SKM-1 (cell line): ENCODE measurements at regions not wholly inside any gene's neighbourhood (a gene's known extent, or its start where the extent isn't known, plus 50 kb on each side); places are given as distances from the start of the nearest gene placed in this dataset.

Experiments used
- DNase-seq: peaks from one replicate; lab custom pipeline; 2025; ENCODE audit not compliant: unreplicated experiment; lab: John Stamatoyannopoulos, UW

- no peak for DNase-seq
These were observed 811.4 kb upstream of the HS3ST1 start for GRCh38 chr4:12239897-12240636.

GRCh38 chr4:12231098-12231497 lies 802.4 kb upstream of the HS3ST1 start:
- DNase-seq, result no peak

- DNase-seq, result peak; percentile 48
These were observed 792.3 kb upstream of the HS3ST1 start for GRCh38 chr4:12221031-12221430.

GRCh38 chr4:12211636-12212035 lies 782.9 kb upstream of the HS3ST1 start:
- DNase-seq, result no peak

GRCh38 chr4:12207396-12207795 lies 778.7 kb upstream of the HS3ST1 start:
- no peak for DNase-seq

GRCh38 chr4:12206091-12206490 lies 777.4 kb upstream of the HS3ST1 start:
- no peak for DNase-seq

GRCh38 chr4:12203945-12204344 lies 775.3 kb upstream of the HS3ST1 start:
- no peak for DNase-seq

- no peak for DNase-seq
These were observed 771.5 kb upstream of the HS3ST1 start for GRCh38 chr4:12200226-12200625.

- no peak for DNase-seq
These were observed 757.8 kb upstream of the HS3ST1 start for GRCh38 chr4:12186526-12186925.

- DNase-seq, result no peak
These were observed 750.2 kb upstream of the HS3ST1 start for GRCh38 chr4:12178614-12179610.

- no peak for DNase-seq
These were observed 748.7 kb upstream of the HS3ST1 start for GRCh38 chr4:12177416-12177815.

GRCh38 chr4:12173496-12173895 lies 744.8 kb upstream of the HS3ST1 start:
- DNase-seq, result no peak

- no peak for DNase-seq
These were observed 743.7 kb upstream of the HS3ST1 start for GRCh38 chr4:12172198-12172973.

- no peak for DNase-seq
These were observed 741.6 kb upstream of the HS3ST1 start for GRCh38 chr4:12170308-12170707.

- no peak for DNase-seq
These were observed 736.9 kb upstream of the HS3ST1 start for GRCh38 chr4:12165616-12166015.

- DNase-seq, result no peak
These were observed 717.6 kb upstream of the HS3ST1 start for GRCh38 chr4:12146339-12146738.

GRCh38 chr4:12145768-12146167 lies 717.1 kb upstream of the HS3ST1 start:
- no peak for DNase-seq

- DNase-seq, result no peak
These were observed 716.4 kb upstream of the HS3ST1 start for GRCh38 chr4:12145106-12145505.

GRCh38 chr4:12144051-12144450 lies 715.4 kb upstream of the HS3ST1 start:
- DNase-seq, result no peak

GRCh38 chr4:12140864-12141263 lies 712.2 kb upstream of the HS3ST1 start:
- DNase-seq, result no peak

GRCh38 chr4:12139296-12139695 lies 710.6 kb upstream of the HS3ST1 start:
- DNase-seq, result no peak
